HepG2 (cell line): ENCODE measurements at regions not wholly inside any gene's neighbourhood (a gene's known extent, or its start where the extent isn't known, plus 50 kb on each side); places are given as distances from the start of the nearest gene placed in this dataset.

Experiments used
- ARNT ChIP-seq: fragments of 450-650 bp; IDR thresholded peaks from 2 replicates; pipeline ENCODE4 v1.6.1; 2017
- CREB1 ChIP-seq, 2 experiments: fragments of 450-650 bp in 1 of 2; IDR thresholded peaks; 2 replicates each; pipeline ENCODE4 v1.6.1; 2016 to 2017; ENCODE audit warnings: control low read depth in 1 of 2, mild to moderate bottlenecking in 1 of 2, missing compliant biosample characterization in 1 of 2, missing genetic modification characterization in 1 of 2
- ELF4 ChIP-seq: sonication (generic); formaldehyde crosslinking; IDR thresholded peaks from 2 replicates; pipeline ENCODE4 v1.5.0; 2020; ENCODE audit warnings: missing genetic modification reagents, mild to moderate bottlenecking, moderate library complexity, borderline replicate concordance
- ETV6 ChIP-seq: sonication (generic); formaldehyde crosslinking; conservative IDR thresholded peaks from 2 replicates; pipeline ENCODE4 v1.4.0; 2020; ENCODE audit warnings: missing genetic modification reagents
- EZH2 ChIP-seq: conservative IDR thresholded peaks from 2 replicates; pipeline ENCODE4 v1.6.1; 2012; ENCODE audit warnings: mild to moderate bottlenecking, low read depth, low read length, moderate library complexity
- NFATC3 ChIP-seq: sonication (generic); formaldehyde crosslinking; IDR thresholded peaks from 2 replicates; pipeline ENCODE4 v1.5.1; 2020; ENCODE audit warnings: mild to moderate bottlenecking, missing genetic modification reagents
- TAF15 ChIP-seq: fragments of 200-400 bp; formaldehyde crosslinking; IDR thresholded peaks from one replicate; pipeline ENCODE4 v1.6.1; 2018; ENCODE audit warnings: mild to moderate bottlenecking, low read depth, low read length; ENCODE audit not compliant: poor library complexity, severe bottlenecking
- TCF7L2 ChIP-seq: IDR thresholded peaks from 2 replicates; pipeline ENCODE4 v1.6.1; 2011; ENCODE audit warnings: mild to moderate bottlenecking, low read depth, low read length, moderate library complexity
- ZBTB7A ChIP-seq: sonication (generic); formaldehyde crosslinking; IDR thresholded peaks from 2 replicates; pipeline ENCODE4 v1.8.0; 2022; ENCODE audit warnings: mild to moderate bottlenecking, missing genetic modification reagents
- ZNF230 ChIP-seq: sonication (generic); formaldehyde crosslinking; IDR thresholded peaks from 2 replicates; pipeline ENCODE4 v1.4.0; 2020; ENCODE audit warnings: mild to moderate bottlenecking, missing genetic modification reagents
- ZNF496 ChIP-seq: sonication (generic); formaldehyde crosslinking; IDR thresholded peaks from 2 replicates; pipeline ENCODE4 v1.8.1; 2023; ENCODE audit warnings: mild to moderate bottlenecking, moderate library complexity, missing genetic modification reagents; ENCODE audit not compliant: insufficient replicate concordance
- ZNF776 ChIP-seq: sonication (generic); formaldehyde crosslinking; IDR thresholded peaks from 2 replicates; pipeline ENCODE4 v1.4.0; 2020; ENCODE audit warnings: mild to moderate bottlenecking, missing genetic modification reagents
- TF ChIP-seq, protein P1 (sequence below): sonication (generic); formaldehyde crosslinking; IDR thresholded peaks from 2 replicates; pipeline ENCODE4 v1.5.0; 2020; ENCODE audit warnings: mild to moderate bottlenecking, missing genetic modification reagents, moderate library complexity
- TF ChIP-seq, protein P2 (sequence below): sonication (generic); formaldehyde crosslinking; IDR thresholded peaks from 2 replicates; pipeline ENCODE4 v1.8.0; 2022; ENCODE audit warnings: missing genetic modification reagents, mild to moderate bottlenecking, moderate library complexity, borderline replicate concordance

GRCh38 chr21:38077569-38077968, 161.3 kb upstream of the KCNJ6 start:
- TF ChIP-seq CREB1 (IDR thresholded peaks at IDR 0.05), result no peak
- no peak for TF ChIP-seq CREB1 (CRISPR knock-in tag; IDR thresholded peaks at IDR 0.05)
- TF ChIP-seq TCF7L2, result no peak
- TF ChIP-seq ZNF496 (CRISPR knock-in tag), result no peak
- no peak for TF ChIP-seq ELF4
- TF ChIP-seq EZH2, result no peak
- TF ChIP-seq TAF15, result no peak
- no peak for TF ChIP-seq ZNF776 (CRISPR knock-in tag)
- TF ChIP-seq NFATC3 (CRISPR knock-in tag), result no peak
- TF ChIP-seq, protein P1, sequence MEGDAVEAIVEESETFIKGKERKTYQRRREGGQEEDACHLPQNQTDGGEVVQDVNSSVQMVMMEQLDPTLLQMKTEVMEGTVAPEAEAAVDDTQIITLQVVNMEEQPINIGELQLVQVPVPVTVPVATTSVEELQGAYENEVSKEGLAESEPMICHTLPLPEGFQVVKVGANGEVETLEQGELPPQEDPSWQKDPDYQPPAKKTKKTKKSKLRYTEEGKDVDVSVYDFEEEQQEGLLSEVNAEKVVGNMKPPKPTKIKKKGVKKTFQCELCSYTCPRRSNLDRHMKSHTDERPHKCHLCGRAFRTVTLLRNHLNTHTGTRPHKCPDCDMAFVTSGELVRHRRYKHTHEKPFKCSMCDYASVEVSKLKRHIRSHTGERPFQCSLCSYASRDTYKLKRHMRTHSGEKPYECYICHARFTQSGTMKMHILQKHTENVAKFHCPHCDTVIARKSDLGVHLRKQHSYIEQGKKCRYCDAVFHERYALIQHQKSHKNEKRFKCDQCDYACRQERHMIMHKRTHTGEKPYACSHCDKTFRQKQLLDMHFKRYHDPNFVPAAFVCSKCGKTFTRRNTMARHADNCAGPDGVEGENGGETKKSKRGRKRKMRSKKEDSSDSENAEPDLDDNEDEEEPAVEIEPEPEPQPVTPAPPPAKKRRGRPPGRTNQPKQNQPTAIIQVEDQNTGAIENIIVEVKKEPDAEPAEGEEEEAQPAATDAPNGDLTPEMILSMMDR (CRISPR knock-in tag), result no peak
- no peak for TF ChIP-seq ARNT
- TF ChIP-seq ZBTB7A (CRISPR knock-in tag), result no peak
- TF ChIP-seq ETV6 (CRISPR knock-in tag), result no peak
- TF ChIP-seq, protein P2, sequence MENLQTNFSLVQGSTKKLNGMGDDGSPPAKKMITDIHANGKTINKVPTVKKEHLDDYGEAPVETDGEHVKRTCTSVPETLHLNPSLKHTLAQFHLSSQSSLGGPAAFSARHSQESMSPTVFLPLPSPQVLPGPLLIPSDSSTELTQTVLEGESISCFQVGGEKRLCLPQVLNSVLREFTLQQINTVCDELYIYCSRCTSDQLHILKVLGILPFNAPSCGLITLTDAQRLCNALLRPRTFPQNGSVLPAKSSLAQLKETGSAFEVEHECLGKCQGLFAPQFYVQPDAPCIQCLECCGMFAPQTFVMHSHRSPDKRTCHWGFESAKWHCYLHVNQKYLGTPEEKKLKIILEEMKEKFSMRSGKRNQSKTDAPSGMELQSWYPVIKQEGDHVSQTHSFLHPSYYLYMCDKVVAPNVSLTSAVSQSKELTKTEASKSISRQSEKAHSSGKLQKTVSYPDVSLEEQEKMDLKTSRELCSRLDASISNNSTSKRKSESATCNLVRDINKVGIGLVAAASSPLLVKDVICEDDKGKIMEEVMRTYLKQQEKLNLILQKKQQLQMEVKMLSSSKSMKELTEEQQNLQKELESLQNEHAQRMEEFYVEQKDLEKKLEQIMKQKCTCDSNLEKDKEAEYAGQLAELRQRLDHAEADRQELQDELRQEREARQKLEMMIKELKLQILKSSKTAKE (CRISPR knock-in tag), result no peak
- TF ChIP-seq ZNF230, result no peak
